ENCODE measurements at regions not wholly inside any gene's neighbourhood (a gene's known extent, or its start where the extent isn't known, plus 50 kb on each side); places are given as distances from the start of the nearest gene placed in this dataset.

- TF ChIP-seq CTCF (IDR thresholded peaks at IDR 0.05), result no peak
- TF ChIP-seq EP300 (IDR thresholded peaks at IDR 0.05; ENCODE audit: low read depth), result no peak
- TF ChIP-seq POLR2AphosphoS5 (IDR thresholded peaks at IDR 0.05), result no peak
- TF ChIP-seq POLR2A (IDR thresholded peaks at IDR 0.05), result no peak
Observed at GRCh38 chr4:13164783-13165331, 319.3 kb downstream of the RAB28 start.

All from transverse colon (tissue), 4 donors.